ENCODE measurements at regions not wholly inside any gene's neighbourhood (a gene's known extent, or its start where the extent isn't known, plus 50 kb on each side); places are given as distances from the start of the nearest gene placed in this dataset.

- TF ChIP-seq CTCF (IDR thresholded peaks at IDR 0.05) (no peak), FOXM1 (IDR thresholded peaks at IDR 0.05; ENCODE audit: low read depth) (no peak), ELF1 (IDR thresholded peaks at IDR 0.05) (no peak), ZBTB33 (IDR thresholded peaks at IDR 0.05; ENCODE audit: borderline replicate concordance, low read depth) (no peak)
These were observed 91.4 kb downstream of the HS3ST1 start (continued) for GRCh38 chr4:11337287-11337686.

GRCh38 chr4:11336435-11336834 is 92.3 kb downstream of the HS3ST1 start:
- Histone ChIP-seq H3K79me2 (ENCODE audit: insufficient read depth) (no peaks in the 10 kb centered on the region), H3K4me1 (ENCODE audit: control insufficient read depth in 1 of 2, insufficient read depth in 2 of 2, low read depth in 1 of 2, low read length in 1 of 2) (no peaks in the 10 kb centered on the region), H3K36me3 (replicated peaks in 1 of 2; ENCODE audit: control insufficient read depth in 1 of 2, insufficient read depth in 2 of 2, low read length in 1 of 2) (no peaks in the 10 kb centered on the region), H3F3A (replicated peaks; ENCODE audit: insufficient read depth) (no peaks in the 10 kb centered on the region), H3K9ac (no peak overlapping the region), H3K9me3 (no peaks in the 10 kb centered on the region), H3K27ac (ENCODE audit: low read depth in 2 of 2, low read length in 1 of 2) (no peak overlapping the region), H3K4me3 (ENCODE audit: low read depth in 2 of 2, low read length in 1 of 2) (no peak overlapping the region), H2AFZ (ENCODE audit: low read depth) (no peak overlapping the region), H3K9me2 (no peaks in the 10 kb centered on the region), H4K20me1 (ENCODE audit: insufficient read depth) (no peaks in the 10 kb centered on the region), H3K4me2 (no peak overlapping the region), H3K27me3 (ENCODE audit: insufficient read depth) (no peaks in the 10 kb centered on the region)
- TF ChIP-seq, protein P1, sequence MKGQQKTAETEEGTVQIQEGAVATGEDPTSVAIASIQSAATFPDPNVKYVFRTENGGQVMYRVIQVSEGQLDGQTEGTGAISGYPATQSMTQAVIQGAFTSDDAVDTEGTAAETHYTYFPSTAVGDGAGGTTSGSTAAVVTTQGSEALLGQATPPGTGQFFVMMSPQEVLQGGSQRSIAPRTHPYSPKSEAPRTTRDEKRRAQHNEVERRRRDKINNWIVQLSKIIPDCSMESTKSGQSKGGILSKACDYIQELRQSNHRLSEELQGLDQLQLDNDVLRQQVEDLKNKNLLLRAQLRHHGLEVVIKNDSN (IDR thresholded peaks at IDR 0.05; ENCODE audit: borderline replicate concordance, low read depth): no peak
- TF ChIP-seq MEF2A (IDR thresholded peaks at IDR 0.05; ENCODE audit: borderline replicate concordance, low read depth): no peak
- no peak for TF ChIP-seq JUND (IDR thresholded peaks at IDR 0.05)
- no peak for TF ChIP-seq FOXM1 (IDR thresholded peaks at IDR 0.05; ENCODE audit: low read depth)
- TF ChIP-seq CHD2 (IDR thresholded peaks at IDR 0.05; ENCODE audit: low read length, partially characterized antibody): no peak
- TF ChIP-seq POLR2AphosphoS5 (IDR thresholded peaks at IDR 0.05; ENCODE audit: low read depth, low read length): no peak
- TF ChIP-seq RCOR1 (IDR thresholded peaks at IDR 0.05; ENCODE audit: low read length): no peak
- no peak for TF ChIP-seq NRF1 (IDR thresholded peaks at IDR 0.05; ENCODE audit: low read depth, low read length)
- no peak for TF ChIP-seq PBX3 (IDR thresholded peaks at IDR 0.05)
- no peak for TF ChIP-seq ELF1 (IDR thresholded peaks at IDR 0.05)
- TF ChIP-seq TCF12 (IDR thresholded peaks at IDR 0.05): no peak
- TF ChIP-seq, protein P2, sequence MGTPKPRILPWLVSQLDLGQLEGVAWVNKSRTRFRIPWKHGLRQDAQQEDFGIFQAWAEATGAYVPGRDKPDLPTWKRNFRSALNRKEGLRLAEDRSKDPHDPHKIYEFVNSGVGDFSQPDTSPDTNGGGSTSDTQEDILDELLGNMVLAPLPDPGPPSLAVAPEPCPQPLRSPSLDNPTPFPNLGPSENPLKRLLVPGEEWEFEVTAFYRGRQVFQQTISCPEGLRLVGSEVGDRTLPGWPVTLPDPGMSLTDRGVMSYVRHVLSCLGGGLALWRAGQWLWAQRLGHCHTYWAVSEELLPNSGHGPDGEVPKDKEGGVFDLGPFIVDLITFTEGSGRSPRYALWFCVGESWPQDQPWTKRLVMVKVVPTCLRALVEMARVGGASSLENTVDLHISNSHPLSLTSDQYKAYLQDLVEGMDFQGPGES (IDR thresholded peaks at IDR 0.05; ENCODE audit: low read depth, low read length): no peak
- no peak for TF ChIP-seq RFX5 (IDR thresholded peaks at IDR 0.05; ENCODE audit: low read length)
- no peak for TF ChIP-seq MXI1 (IDR thresholded peaks at IDR 0.05; ENCODE audit: low read depth, low read length)
- TF ChIP-seq GABPA (IDR thresholded peaks at IDR 0.05; ENCODE audit: low read depth): no peak
- TF ChIP-seq TEAD4 (IDR thresholded peaks at IDR 0.05; ENCODE audit: borderline replicate concordance, insufficient read depth): no peak
- TF ChIP-seq, protein P3, sequence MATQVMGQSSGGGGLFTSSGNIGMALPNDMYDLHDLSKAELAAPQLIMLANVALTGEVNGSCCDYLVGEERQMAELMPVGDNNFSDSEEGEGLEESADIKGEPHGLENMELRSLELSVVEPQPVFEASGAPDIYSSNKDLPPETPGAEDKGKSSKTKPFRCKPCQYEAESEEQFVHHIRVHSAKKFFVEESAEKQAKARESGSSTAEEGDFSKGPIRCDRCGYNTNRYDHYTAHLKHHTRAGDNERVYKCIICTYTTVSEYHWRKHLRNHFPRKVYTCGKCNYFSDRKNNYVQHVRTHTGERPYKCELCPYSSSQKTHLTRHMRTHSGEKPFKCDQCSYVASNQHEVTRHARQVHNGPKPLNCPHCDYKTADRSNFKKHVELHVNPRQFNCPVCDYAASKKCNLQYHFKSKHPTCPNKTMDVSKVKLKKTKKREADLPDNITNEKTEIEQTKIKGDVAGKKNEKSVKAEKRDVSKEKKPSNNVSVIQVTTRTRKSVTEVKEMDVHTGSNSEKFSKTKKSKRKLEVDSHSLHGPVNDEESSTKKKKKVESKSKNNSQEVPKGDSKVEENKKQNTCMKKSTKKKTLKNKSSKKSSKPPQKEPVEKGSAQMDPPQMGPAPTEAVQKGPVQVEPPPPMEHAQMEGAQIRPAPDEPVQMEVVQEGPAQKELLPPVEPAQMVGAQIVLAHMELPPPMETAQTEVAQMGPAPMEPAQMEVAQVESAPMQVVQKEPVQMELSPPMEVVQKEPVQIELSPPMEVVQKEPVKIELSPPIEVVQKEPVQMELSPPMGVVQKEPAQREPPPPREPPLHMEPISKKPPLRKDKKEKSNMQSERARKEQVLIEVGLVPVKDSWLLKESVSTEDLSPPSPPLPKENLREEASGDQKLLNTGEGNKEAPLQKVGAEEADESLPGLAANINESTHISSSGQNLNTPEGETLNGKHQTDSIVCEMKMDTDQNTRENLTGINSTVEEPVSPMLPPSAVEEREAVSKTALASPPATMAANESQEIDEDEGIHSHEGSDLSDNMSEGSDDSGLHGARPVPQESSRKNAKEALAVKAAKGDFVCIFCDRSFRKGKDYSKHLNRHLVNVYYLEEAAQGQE (IDR thresholded peaks at IDR 0.05; ENCODE audit: low read depth, low read length): no peak
- no peak for TF ChIP-seq ZBTB33 (IDR thresholded peaks at IDR 0.05; ENCODE audit: borderline replicate concordance, low read depth)
- DNase-seq: no peak
- ChIA-PET POLR2A (no interaction called here), CTCF (no interaction called here)
- 3% methylated on average over 4 of the region's 4 CpGs for WGBS (ENCODE audit: low lambda C conversion rate)

Data from SK-N-SH (cell line).